ENCODE measurements at regions not wholly inside any gene's neighbourhood (a gene's known extent, or its start where the extent isn't known, plus 50 kb on each side); places are given as distances from the start of the nearest gene placed in this dataset.

DNA sequence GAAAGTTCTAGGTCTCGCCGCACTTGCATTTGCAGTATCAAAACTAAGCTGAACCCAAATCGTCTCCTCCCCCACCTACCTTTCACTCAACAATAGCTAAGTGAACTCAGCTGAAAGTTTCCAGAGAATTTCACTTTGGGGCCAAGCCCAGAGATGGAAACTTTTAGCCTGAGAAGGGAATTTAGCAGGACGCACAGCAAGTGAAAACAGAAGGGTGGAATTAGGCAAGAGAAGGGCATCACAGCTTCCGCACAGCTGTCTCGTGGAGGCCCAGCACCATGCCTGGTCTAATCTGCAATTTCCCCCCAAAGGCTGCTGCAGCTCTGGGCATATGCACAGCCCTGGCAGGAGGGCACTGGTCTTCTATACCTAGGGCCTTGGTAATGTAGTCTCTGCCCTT is 262.0 kb downstream of the TNS1 start:
- no peak for TF ChIP-seq CTCF (optimal IDR thresholded peaks at IDR 0.05 in 1 of 3, IDR thresholded peaks at IDR 0.05 in 1 of 3, conservative IDR thresholded peaks at IDR 0.05 in 1 of 3; ENCODE audit: extremely low read depth in 1 of 3, insufficient read depth in 2 of 3, low read length in 3 of 3)
- TF ChIP-seq EZH2 (IDR thresholded peaks at IDR 0.05; ENCODE audit: low read length) = no peak

Measured in keratinocyte (primary cell).